Tongue (tissue), 2 donors: ENCODE measurements at regions not wholly inside any gene's neighbourhood (a gene's known extent, or its start where the extent isn't known, plus 50 kb on each side); places are given as distances from the start of the nearest gene placed in this dataset. TPM values are rescaled to one million over a fixed set of nuclear protein-coding genes. Genes with fewer than 3 reads are reported as not detected.

Source experiments
- DNase-seq: peaks from one replicate; pipeline ENCODE4 v3.0.0-alpha.2; 2015
- small RNA-seq: library from RNA; depleted of rRNA; stranded (forward); fragments of <200 nt; gene quantifications from one replicate; pipeline ENCODE3, GENCODE V24; 2014; ENCODE audit warnings: low replicate concordance

DNA sequence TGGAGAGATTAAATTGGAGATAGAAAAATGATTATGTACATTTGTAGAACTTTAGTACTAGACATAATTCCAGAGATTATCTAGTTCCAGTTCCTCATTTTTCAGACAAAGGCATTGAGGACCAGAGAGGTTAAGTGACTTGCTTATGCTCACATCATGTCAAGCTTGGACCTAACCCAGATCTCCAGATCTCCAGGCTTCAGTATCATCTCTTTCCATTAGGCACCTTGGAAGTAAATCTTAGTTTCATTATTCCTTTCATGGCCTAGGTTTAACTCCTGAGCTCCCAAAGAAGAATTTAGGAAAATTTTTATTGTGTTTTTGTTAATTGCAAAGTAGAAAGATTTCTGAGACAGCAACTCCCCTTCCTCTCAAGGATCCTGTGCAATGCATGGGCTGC is 148.8 kb downstream of the GATB start:
- no peak for DNase-seq

DNA sequence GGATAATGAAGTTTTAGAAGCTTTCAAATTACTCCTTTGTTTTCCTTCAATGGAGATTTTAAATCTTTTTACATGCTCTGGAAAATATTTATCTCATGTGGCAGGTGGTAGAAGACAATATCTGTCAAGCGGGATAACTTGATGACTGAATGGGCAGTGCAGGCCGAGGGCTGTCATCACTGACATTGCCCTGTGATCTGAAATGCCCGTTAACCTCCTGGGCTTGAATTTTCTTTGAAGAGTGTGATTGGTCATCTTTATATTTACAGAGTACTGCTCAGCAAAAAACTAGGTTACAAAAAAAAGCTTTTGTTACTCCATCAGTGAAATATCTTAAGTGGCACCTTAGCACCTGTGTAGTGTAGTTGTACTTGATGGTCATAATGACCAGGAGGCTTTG is 147.5 kb downstream of the GATB start:
- DNase-seq = no peak

DNA sequence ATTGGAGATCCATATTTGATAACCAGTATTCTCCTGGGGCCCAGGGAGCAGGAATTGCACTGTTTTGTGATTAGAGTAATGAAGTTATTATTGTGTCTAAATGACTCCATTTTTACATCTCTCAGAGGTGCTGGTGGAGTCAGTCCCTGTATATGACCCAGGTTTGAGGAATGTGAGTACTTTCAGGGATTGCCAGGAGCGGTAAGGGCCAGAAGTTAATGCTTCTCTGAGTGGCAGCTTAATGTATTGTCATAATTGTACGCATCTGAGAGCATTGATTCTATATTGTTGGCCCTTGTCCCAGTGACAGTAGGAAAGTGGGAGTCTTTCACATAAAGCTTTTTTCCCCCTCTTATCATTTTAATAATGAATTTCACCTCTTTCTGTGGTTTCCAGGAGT is 146.2 kb downstream of the GATB start:
- no peak for DNase-seq

DNA sequence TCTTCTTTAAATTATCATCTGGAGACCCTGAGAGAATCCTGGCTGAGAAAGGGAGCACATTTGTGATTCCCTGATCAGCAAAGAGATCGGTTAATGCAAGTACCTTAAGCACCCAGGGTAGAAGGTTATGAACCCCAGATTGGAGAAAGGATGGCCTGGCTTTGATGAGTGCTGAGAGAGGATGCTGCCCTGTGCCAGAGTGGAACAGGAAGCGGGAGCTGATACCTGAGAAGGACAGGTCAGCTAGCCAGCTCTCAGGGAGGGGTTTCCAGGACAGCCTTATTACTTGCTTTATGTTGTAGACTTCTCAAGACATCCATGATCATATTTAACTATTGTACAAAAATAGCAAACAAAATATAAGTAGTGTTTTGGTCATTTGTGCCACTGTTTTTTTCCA is 141.9 kb downstream of the GATB start:
- no peak for DNase-seq

DNA sequence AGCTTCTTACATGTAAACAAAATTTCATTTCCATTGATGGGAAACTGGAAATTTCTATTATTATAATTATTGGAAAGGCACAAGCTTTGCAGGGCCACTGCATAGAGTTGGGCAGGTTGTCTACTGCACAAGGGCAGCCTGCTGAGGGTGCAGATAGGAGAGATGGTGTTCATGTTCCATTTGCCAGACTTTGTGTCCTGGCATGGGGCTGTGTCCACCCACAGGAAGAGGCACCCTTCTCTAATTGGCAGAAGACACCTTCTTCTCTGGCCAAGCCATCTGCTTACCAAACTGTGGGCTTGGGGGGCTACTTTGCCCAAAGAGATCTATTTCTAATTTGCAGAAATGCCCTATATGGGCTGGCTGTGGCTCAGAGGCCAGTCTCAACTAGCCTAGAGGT is 140.7 kb downstream of the GATB start:
- DNase-seq = no peak

Small RNAs in the stretch of these regions (small RNA-seq; reads per million reads assigned to genes)
- gene RN7SKP35 = not detected
